ENCODE measurements at regions not wholly inside any gene's neighbourhood (a gene's known extent, or its start where the extent isn't known, plus 50 kb on each side); places are given as distances from the start of the nearest gene placed in this dataset.

- no peak overlapping the region for H4K91ac ChIP-seq (replicated peaks; ENCODE audit: insufficient read length, low read length)
- H2BK5ac ChIP-seq (ENCODE audit: low read depth, low read length) = no peak overlapping the region
- no peak overlapping the region for H3K9ac ChIP-seq (replicated peaks in 1 of 4; ENCODE audit: extremely low read depth in 1 of 4, low read depth in 3 of 4, low read length in 3 of 4)
- CTCF ChIA-PET (ENCODE audit: partially characterized antibody) = no interaction called here
- no peak overlapping the region for H3K4me2 ChIP-seq (ENCODE audit: insufficient read depth in 1 of 2, low read depth in 2 of 2, low read length in 2 of 2)
- H3K18ac ChIP-seq (ENCODE audit: extremely low read depth, low read length) = no peak overlapping the region
- H3K79me1 ChIP-seq (ENCODE audit: low read depth, low read length) = no peaks in the 10 kb centered on the region
- POLR2A ChIA-PET (ENCODE audit: partially characterized antibody) = interaction anchor here (0.7 to 0.9 kb wide), 2 partner anchors 10 to 121 kb away, joined by 3 read pairs; no protein-coding TSS in a partner anchor
- no peak overlapping the region for H2BK12ac ChIP-seq (ENCODE audit: low read depth, low read length)
- no peak overlapping the region for H2BK15ac ChIP-seq (ENCODE audit: low read length)
- no peak overlapping the region for H2BK120ac ChIP-seq (replicated peaks; ENCODE audit: low read depth, low read length)
- H3K36me3 ChIP-seq (ENCODE audit: control insufficient read depth in 2 of 4, insufficient read depth in 4 of 4, low read length in 3 of 4) = no peaks in the 10 kb centered on the region
- H3K23me2 ChIP-seq (ENCODE audit: low read depth, low read length) = no peaks in the 10 kb centered on the region
- TF ChIP-seq ATF2 (IDR thresholded peaks at IDR 0.05; ENCODE audit: low read length) (no peak), JUND (IDR thresholded peaks at IDR 0.05; ENCODE audit: low read length) (no peak), CHD2 (IDR thresholded peaks at IDR 0.05; ENCODE audit: low read length) (no peak), CHD1 (IDR thresholded peaks at IDR 0.05; ENCODE audit: low read depth, low read length) (no peak), EZH2 (IDR thresholded peaks at IDR 0.05; ENCODE audit: low read depth, low read length, severe bottlenecking) (no peak), GABPA (IDR thresholded peaks at IDR 0.05; ENCODE audit: borderline replicate concordance, insufficient read depth, low read length) (no peak), SP4 (IDR thresholded peaks at IDR 0.05; ENCODE audit: low read length) (no peak), TCF12 (IDR thresholded peaks at IDR 0.05; ENCODE audit: low read depth, low read length) (no peak), BACH1 (IDR thresholded peaks at IDR 0.05; ENCODE audit: low read length) (no peak), JUN (IDR thresholded peaks at IDR 0.05; ENCODE audit: low read depth, low read length) (no peak)
- H3K79me2 ChIP-seq (ENCODE audit: control insufficient read depth in 1 of 2, insufficient read depth in 2 of 2, low read length in 2 of 2) = no peaks in the 10 kb centered on the region
- H3K27me3 ChIP-seq (replicated peaks in 1 of 4; ENCODE audit: control insufficient read depth in 3 of 4, extremely low read depth in 1 of 4, insufficient read depth in 3 of 4, low read length in 3 of 4) = no peaks in the 10 kb centered on the region; a peak in 1 of 7 replicates
- H3K56ac ChIP-seq (replicated peaks; ENCODE audit: insufficient read length, low read depth, low read length) = no peak overlapping the region
- no peak overlapping the region for H3K23ac ChIP-seq (ENCODE audit: insufficient read length)
- H2AK5ac ChIP-seq (ENCODE audit: low read depth, low read length) = no peak overlapping the region
- H4K20me1 ChIP-seq (replicated peaks in 1 of 2; ENCODE audit: control insufficient read depth in 1 of 2, insufficient read depth in 2 of 2, low read length in 2 of 2) = no peaks in the 10 kb centered on the region
- no peak overlapping the region for H2BK20ac ChIP-seq (ENCODE audit: low read length)
- no peak overlapping the region for H2AFZ ChIP-seq (ENCODE audit: low read length)
- H4K5ac ChIP-seq (ENCODE audit: insufficient read length, low read depth, low read length) = no peak overlapping the region
- no peak overlapping the region for H3K4me3 ChIP-seq (ENCODE audit: extremely low read depth in 1 of 4, insufficient read depth in 2 of 4, low read depth in 3 of 4, low read length in 4 of 4)
- FAIRE-seq = no peak
- no peaks in the 10 kb centered on the region for H3K4me1 ChIP-seq (replicated peaks in 1 of 4; ENCODE audit: control insufficient read depth in 3 of 4, insufficient read depth in 4 of 4, low read length in 3 of 4)
- H3K4ac ChIP-seq (replicated peaks; ENCODE audit: insufficient read length, low read depth, low read length) = no peak overlapping the region
- H4K8ac ChIP-seq (ENCODE audit: extremely low read depth, insufficient read depth, low read length) = no peak overlapping the region
- WGBS, 2 experiments (ENCODE audit: extremely low coverage in 1 of 2, insufficient coverage in 1 of 2, insufficient read length in 1 of 2, insufficient replicate concordance in 2 of 2, low coverage in 1 of 2, low lambda C conversion rate in 2 of 2, missing lambda C conversion rate in 1 of 2) = 90% methylated on average over 7 of the region's 7 CpGs; no CpG with 5 or more reads in 1 of the 2 experiments
- no peak overlapping the region for H3K14ac ChIP-seq (ENCODE audit: insufficient read length)
- no peaks in the 10 kb centered on the region for H3K9me3 ChIP-seq (ENCODE audit: insufficient read depth in 2 of 2, low read depth in 1 of 2, low read length in 1 of 2)
- DNase-seq (ENCODE audit: low read depth in 1 of 2, low spot score in 2 of 2) = no peak
- H3K27ac ChIP-seq (ENCODE audit: low read depth, low read length) = no peak overlapping the region
These were observed 161.6 kb downstream of the BCL11A start for GRCh38 chr2:60391649-60392375.
